GM23338 (cell line): ENCODE measurements at regions not wholly inside any gene's neighbourhood (a gene's known extent, or its start where the extent isn't known, plus 50 kb on each side); places are given as distances from the start of the nearest gene placed in this dataset.

ENCODE experiments used
- ATAC-seq: fragments of 200-7000 bp; cut with Tn5 transposase; 3 replicates; pipeline ENCODE4 v1.9.1; 2020
- DNase-seq: peaks from one replicate; pipeline ENCODE4 v3.0.0-alpha.2; 2015; ENCODE audit warnings: low spot score
- H2AFZ ChIP-seq: fragments of 200-600 bp; sonication (generic); 2 replicates; pipeline ENCODE4 v1.8.0; 2016; ENCODE audit warnings: antibody characterized with exemption, mild to moderate bottlenecking, moderate library complexity
- H3F3A ChIP-seq: fragments of 200-600 bp; sonication (generic); replicated peaks from 2 replicates; pipeline ENCODE4 v1.8.0; 2017; ENCODE audit warnings: antibody characterized with exemption, mixed run types, low read depth
- H3K27ac ChIP-seq: fragments of 200-600 bp; sonication (generic); 2 replicates; pipeline ENCODE4 v1.6.1; 2016; ENCODE audit warnings: low read depth
- H3K27me3 ChIP-seq: fragments of 200-600 bp; sonication (generic); 2 replicates; pipeline ENCODE4 v1.8.0; 2016; ENCODE audit warnings: mild to moderate bottlenecking, mixed run types, moderate library complexity; ENCODE audit not compliant: insufficient read depth
- H3K36me3 ChIP-seq: fragments of 200-600 bp; sonication (generic); 2 replicates; pipeline ENCODE4 v1.8.0; 2016; ENCODE audit warnings: mild to moderate bottlenecking; ENCODE audit not compliant: insufficient read depth
- H3K4me1 ChIP-seq: fragments of 200-600 bp; sonication (generic); 2 replicates; pipeline ENCODE4 v1.8.0; 2016; ENCODE audit warnings: mild to moderate bottlenecking, moderate library complexity; ENCODE audit not compliant: insufficient read depth
- H3K4me2 ChIP-seq: fragments of 200-600 bp; sonication (generic); 2 replicates; pipeline ENCODE4 v1.7.1; 2017; ENCODE audit warnings: mixed run types
- H3K4me3 ChIP-seq: fragments of 200-600 bp; sonication (generic); 2 replicates; pipeline ENCODE4 v1.6.1; 2016; ENCODE audit warnings: mixed run types
- H3K79me2 ChIP-seq: fragments of 200-600 bp; sonication (generic); replicated peaks from 2 replicates; pipeline ENCODE4 v1.8.0; 2017; ENCODE audit warnings: mild to moderate bottlenecking; ENCODE audit not compliant: insufficient read depth
- H3K9me2 ChIP-seq: fragments of 200-600 bp; sonication (generic); 2 replicates; pipeline ENCODE4 v1.8.0; 2017; ENCODE audit not compliant: insufficient read depth
- H4K20me1 ChIP-seq: fragments of 200-600 bp; sonication (generic); replicated peaks from 2 replicates; pipeline ENCODE4 v1.8.0; 2017; ENCODE audit warnings: mild to moderate bottlenecking; ENCODE audit not compliant: insufficient read depth
- H3K27ac Mint-ChIP-seq: 2 replicates; pipeline ENCODE4 v1.8.0; 2020; ENCODE audit warnings: inconsistent platforms, mild to moderate bottlenecking, moderate library complexity, mixed read lengths
- H3K27me3 Mint-ChIP-seq: 3 replicates; pipeline ENCODE4 v1.8.0; 2022; ENCODE audit warnings: low read depth, mild to moderate bottlenecking, moderate library complexity, mixed read lengths, inconsistent platforms; ENCODE audit not compliant: insufficient read depth, poor library complexity
- H3K36me3 Mint-ChIP-seq: 3 replicates; pipeline ENCODE4 v1.8.0; 2021; ENCODE audit warnings: low read depth, mild to moderate bottlenecking, inconsistent platforms, moderate library complexity, mixed read lengths
- H3K4me1 Mint-ChIP-seq: 3 replicates; pipeline ENCODE4 v1.8.0; 2020; ENCODE audit warnings: mild to moderate bottlenecking, inconsistent platforms, mixed read lengths
- H3K4me3 Mint-ChIP-seq: 3 replicates; pipeline ENCODE4 v1.8.0; 2021; ENCODE audit warnings: moderate library complexity, mild to moderate bottlenecking, inconsistent platforms, mixed read lengths
- H3K9me3 Mint-ChIP-seq: 3 replicates; pipeline ENCODE4 v1.8.0; 2020; ENCODE audit warnings: moderate library complexity, mild to moderate bottlenecking, inconsistent platforms, mixed read lengths
- CREB1 ChIP-seq: fragments of 250-450 bp; sonication (Bioruptor Pico); IDR thresholded peaks from 2 replicates; pipeline ENCODE4 v1.5.0; 2020; ENCODE audit warnings: low read depth, mild to moderate bottlenecking, moderate library complexity
- EZH2 ChIP-seq: fragments of 200-600 bp; sonication (generic); IDR thresholded peaks from one replicate; pipeline ENCODE4 v1.8.0; 2017; ENCODE audit warnings: antibody characterized with exemption, mild to moderate bottlenecking, low read depth; ENCODE audit not compliant: unreplicated experiment
- EZH2phosphoT487 ChIP-seq: fragments of 200-600 bp; sonication (generic); IDR thresholded peaks from one replicate; pipeline ENCODE4 v1.8.1; 2018; ENCODE audit warnings: antibody characterized with exemption; ENCODE audit not compliant: unreplicated experiment
- JUNB ChIP-seq: IDR thresholded peaks from one replicate; pipeline ENCODE4 v1.6.1; 2016; ENCODE audit warnings: antibody characterized with exemption; ENCODE audit not compliant: unreplicated experiment
- NANOG ChIP-seq: IDR thresholded peaks from 2 replicates; pipeline ENCODE4 v1.6.1; 2016; ENCODE audit warnings: antibody characterized with exemption, borderline replicate concordance
- POLR2AphosphoS5 ChIP-seq: IDR thresholded peaks from 2 replicates; pipeline ENCODE4 v1.6.1; 2016; ENCODE audit warnings: antibody characterized with exemption, low read depth
- STAT1 ChIP-seq: IDR thresholded peaks from one replicate; pipeline ENCODE4 v1.6.1; 2016; ENCODE audit warnings: antibody characterized with exemption; ENCODE audit not compliant: unreplicated experiment
- ZNF114 ChIP-seq: fragments of 250-450 bp; sonication (Bioruptor Pico); IDR thresholded peaks from 2 replicates; pipeline ENCODE4 v1.5.0; 2020; ENCODE audit warnings: mild to moderate bottlenecking, moderate library complexity
- ZNF331 ChIP-seq: fragments of 250-450 bp; sonication (Bioruptor Pico); IDR thresholded peaks from 2 replicates; pipeline ENCODE4 v1.5.0; 2020; ENCODE audit warnings: low read depth, mild to moderate bottlenecking, moderate library complexity
- TF ChIP-seq, protein P1 (sequence below): IDR thresholded peaks from 2 replicates; pipeline ENCODE4 v1.6.1; 2016; ENCODE audit warnings: antibody characterized with exemption
- TF ChIP-seq, protein P2 (sequence below): IDR thresholded peaks from one replicate; pipeline ENCODE4 v1.6.1; 2018; ENCODE audit warnings: antibody characterized with exemption; ENCODE audit not compliant: unreplicated experiment
- TF ChIP-seq, protein P3 (sequence below), 2 experiments: fragments of 200-600 bp in 1 of 2; sonication (generic) in 1 of 2; conservative IDR thresholded peaks; 2 replicates each; pipeline versions ENCODE4 v1.5.1 to v1.6.1; 2016 to 2017; ENCODE audit warnings: antibody characterized with exemption in 2 of 2, low read depth in 2 of 2, mild to moderate bottlenecking in 2 of 2, moderate library complexity in 1 of 2
- TF ChIP-seq, protein P4 (sequence below): fragments of 250-450 bp; sonication (Bioruptor Pico); IDR thresholded peaks from 2 replicates; pipeline ENCODE4 v1.5.0; 2020; ENCODE audit warnings: mild to moderate bottlenecking, moderate library complexity

DNA sequence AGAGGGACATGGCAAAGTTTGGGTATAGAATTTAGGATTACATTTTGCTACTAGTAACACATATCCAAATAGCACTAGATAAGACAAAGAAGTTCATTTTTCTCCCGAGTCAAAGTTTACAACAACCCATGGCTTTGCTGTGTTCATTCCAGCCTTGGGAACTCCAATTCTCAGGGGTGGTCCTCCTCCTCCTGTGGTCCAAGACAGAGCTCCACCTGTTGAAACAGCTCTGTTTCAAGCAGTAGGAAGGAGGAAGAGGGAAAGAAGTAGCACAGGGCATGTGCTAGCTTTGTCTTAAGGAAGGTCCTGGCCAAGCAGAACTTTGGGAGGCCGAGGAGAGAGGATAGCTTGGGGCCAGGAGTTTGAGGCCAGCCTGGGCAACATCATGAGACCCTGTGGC lies 113.8 kb upstream of the SIX2 start:
- ATAC-seq = no peak
- H3K4me2 ChIP-seq = no peak overlapping the region
- TF ChIP-seq STAT1 (no peak), EZH2 (no peak), ZNF114 (CRISPR knock-in tag) (no peak), ZNF331 (CRISPR knock-in tag) (no peak), CREB1 (no peak), EZH2phosphoT487 (no peak), NANOG (no peak), POLR2AphosphoS5 (no peak), JUNB (no peak)
- TF ChIP-seq, protein P1, sequence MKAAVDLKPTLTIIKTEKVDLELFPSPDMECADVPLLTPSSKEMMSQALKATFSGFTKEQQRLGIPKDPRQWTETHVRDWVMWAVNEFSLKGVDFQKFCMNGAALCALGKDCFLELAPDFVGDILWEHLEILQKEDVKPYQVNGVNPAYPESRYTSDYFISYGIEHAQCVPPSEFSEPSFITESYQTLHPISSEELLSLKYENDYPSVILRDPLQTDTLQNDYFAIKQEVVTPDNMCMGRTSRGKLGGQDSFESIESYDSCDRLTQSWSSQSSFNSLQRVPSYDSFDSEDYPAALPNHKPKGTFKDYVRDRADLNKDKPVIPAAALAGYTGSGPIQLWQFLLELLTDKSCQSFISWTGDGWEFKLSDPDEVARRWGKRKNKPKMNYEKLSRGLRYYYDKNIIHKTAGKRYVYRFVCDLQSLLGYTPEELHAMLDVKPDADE = no peak
- TF ChIP-seq, protein P2, sequence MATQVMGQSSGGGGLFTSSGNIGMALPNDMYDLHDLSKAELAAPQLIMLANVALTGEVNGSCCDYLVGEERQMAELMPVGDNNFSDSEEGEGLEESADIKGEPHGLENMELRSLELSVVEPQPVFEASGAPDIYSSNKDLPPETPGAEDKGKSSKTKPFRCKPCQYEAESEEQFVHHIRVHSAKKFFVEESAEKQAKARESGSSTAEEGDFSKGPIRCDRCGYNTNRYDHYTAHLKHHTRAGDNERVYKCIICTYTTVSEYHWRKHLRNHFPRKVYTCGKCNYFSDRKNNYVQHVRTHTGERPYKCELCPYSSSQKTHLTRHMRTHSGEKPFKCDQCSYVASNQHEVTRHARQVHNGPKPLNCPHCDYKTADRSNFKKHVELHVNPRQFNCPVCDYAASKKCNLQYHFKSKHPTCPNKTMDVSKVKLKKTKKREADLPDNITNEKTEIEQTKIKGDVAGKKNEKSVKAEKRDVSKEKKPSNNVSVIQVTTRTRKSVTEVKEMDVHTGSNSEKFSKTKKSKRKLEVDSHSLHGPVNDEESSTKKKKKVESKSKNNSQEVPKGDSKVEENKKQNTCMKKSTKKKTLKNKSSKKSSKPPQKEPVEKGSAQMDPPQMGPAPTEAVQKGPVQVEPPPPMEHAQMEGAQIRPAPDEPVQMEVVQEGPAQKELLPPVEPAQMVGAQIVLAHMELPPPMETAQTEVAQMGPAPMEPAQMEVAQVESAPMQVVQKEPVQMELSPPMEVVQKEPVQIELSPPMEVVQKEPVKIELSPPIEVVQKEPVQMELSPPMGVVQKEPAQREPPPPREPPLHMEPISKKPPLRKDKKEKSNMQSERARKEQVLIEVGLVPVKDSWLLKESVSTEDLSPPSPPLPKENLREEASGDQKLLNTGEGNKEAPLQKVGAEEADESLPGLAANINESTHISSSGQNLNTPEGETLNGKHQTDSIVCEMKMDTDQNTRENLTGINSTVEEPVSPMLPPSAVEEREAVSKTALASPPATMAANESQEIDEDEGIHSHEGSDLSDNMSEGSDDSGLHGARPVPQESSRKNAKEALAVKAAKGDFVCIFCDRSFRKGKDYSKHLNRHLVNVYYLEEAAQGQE = no peak
- TF ChIP-seq, protein P3, sequence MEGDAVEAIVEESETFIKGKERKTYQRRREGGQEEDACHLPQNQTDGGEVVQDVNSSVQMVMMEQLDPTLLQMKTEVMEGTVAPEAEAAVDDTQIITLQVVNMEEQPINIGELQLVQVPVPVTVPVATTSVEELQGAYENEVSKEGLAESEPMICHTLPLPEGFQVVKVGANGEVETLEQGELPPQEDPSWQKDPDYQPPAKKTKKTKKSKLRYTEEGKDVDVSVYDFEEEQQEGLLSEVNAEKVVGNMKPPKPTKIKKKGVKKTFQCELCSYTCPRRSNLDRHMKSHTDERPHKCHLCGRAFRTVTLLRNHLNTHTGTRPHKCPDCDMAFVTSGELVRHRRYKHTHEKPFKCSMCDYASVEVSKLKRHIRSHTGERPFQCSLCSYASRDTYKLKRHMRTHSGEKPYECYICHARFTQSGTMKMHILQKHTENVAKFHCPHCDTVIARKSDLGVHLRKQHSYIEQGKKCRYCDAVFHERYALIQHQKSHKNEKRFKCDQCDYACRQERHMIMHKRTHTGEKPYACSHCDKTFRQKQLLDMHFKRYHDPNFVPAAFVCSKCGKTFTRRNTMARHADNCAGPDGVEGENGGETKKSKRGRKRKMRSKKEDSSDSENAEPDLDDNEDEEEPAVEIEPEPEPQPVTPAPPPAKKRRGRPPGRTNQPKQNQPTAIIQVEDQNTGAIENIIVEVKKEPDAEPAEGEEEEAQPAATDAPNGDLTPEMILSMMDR (conservative IDR thresholded peaks at IDR 0.05; ENCODE audit: low read depth in 2 of 2) = no peak
- TF ChIP-seq, protein P4, sequence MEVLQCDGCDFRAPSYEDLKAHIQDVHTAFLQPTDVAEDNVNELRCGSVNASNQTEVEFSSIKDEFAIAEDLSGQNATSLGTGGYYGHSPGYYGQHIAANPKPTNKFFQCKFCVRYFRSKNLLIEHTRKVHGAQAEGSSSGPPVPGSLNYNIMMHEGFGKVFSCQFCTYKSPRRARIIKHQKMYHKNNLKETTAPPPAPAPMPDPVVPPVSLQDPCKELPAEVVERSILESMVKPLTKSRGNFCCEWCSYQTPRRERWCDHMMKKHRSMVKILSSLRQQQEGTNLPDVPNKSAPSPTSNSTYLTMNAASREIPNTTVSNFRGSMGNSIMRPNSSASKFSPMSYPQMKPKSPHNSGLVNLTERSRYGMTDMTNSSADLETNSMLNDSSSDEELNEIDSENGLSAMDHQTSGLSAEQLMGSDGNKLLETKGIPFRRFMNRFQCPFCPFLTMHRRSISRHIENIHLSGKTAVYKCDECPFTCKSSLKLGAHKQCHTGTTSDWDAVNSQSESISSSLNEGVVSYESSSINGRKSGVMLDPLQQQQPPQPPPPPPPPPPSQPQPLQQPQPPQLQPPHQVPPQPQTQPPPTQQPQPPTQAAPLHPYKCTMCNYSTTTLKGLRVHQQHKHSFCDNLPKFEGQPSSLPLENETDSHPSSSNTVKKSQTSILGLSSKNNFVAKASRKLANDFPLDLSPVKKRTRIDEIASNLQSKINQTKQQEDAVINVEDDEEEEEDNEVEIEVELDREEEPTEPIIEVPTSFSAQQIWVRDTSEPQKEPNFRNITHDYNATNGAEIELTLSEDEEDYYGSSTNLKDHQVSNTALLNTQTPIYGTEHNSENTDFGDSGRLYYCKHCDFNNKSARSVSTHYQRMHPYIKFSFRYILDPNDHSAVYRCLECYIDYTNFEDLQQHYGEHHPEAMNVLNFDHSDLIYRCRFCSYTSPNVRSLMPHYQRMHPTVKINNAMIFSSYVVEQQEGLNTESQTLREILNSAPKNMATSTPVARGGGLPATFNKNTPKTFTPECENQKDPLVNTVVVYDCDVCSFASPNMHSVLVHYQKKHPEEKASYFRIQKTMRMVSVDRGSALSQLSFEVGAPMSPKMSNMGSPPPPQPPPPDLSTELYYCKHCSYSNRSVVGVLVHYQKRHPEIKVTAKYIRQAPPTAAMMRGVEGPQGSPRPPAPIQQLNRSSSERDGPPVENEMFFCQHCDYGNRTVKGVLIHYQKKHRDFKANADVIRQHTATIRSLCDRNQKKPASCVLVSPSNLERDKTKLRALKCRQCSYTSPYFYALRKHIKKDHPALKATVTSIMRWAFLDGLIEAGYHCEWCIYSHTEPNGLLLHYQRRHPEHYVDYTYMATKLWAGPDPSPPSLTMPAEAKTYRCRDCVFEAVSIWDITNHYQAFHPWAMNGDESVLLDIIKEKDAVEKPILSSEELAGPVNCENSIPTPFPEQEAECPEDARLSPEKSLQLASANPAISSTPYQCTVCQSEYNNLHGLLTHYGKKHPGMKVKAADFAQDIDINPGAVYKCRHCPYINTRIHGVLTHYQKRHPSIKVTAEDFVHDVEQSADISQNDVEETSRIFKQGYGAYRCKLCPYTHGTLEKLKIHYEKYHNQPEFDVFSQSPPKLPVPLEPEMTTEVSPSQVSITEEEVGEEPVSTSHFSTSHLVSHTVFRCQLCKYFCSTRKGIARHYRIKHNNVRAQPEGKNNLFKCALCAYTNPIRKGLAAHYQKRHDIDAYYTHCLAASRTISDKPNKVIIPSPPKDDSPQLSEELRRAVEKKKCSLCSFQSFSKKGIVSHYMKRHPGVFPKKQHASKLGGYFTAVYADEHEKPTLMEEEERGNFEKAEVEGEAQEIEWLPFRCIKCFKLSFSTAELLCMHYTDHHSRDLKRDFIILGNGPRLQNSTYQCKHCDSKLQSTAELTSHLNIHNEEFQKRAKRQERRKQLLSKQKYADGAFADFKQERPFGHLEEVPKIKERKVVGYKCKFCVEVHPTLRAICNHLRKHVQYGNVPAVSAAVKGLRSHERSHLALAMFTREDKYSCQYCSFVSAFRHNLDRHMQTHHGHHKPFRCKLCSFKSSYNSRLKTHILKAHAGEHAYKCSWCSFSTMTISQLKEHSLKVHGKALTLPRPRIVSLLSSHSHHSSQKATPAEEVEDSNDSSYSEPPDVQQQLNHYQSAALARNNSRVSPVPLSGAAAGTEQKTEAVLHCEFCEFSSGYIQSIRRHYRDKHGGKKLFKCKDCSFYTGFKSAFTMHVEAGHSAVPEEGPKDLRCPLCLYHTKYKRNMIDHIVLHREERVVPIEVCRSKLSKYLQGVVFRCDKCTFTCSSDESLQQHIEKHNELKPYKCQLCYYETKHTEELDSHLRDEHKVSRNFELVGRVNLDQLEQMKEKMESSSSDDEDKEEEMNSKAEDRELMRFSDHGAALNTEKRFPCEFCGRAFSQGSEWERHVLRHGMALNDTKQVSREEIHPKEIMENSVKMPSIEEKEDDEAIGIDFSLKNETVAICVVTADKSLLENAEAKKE (CRISPR knock-in tag) = no peak
- Mint-ChIP-seq H3K27me3 (peaks cover 3% of the 10 kb centered on the region), H3K4me3 (no peak overlapping the region), H3K4me1 (no peaks in the 10 kb centered on the region), H3K27ac (no peak overlapping the region), H3K36me3 (no peaks in the 10 kb centered on the region), H3K9me3 (no peaks in the 10 kb centered on the region)
- H3F3A ChIP-seq = no peaks in the 10 kb centered on the region
- DNase-seq = no peak
- H3K9me2 ChIP-seq = peaks cover 22% of the 10 kb centered on the region
- no peak overlapping the region for H2AFZ ChIP-seq
- no peaks in the 10 kb centered on the region for H3K27me3 ChIP-seq
- H3K27ac ChIP-seq = no peak overlapping the region
- H3K4me1 ChIP-seq = no peaks in the 10 kb centered on the region
- H3K4me3 ChIP-seq = no peak overlapping the region
- no peaks in the 10 kb centered on the region for H4K20me1 ChIP-seq
- H3K36me3 ChIP-seq = no peaks in the 10 kb centered on the region
- no peaks in the 10 kb centered on the region for H3K79me2 ChIP-seq
